ENCODE measurements at regions not wholly inside any gene's neighbourhood (a gene's known extent, or its start where the extent isn't known, plus 50 kb on each side); places are given as distances from the start of the nearest gene placed in this dataset.

GRCh38 chr2:59887366-59887765 is 666.1 kb downstream of the BCL11A start:
- TF ChIP-seq CTCF (IDR thresholded peaks at IDR 0.05; ENCODE audit: low read length) (no peak), EZH2 (IDR thresholded peaks at IDR 0.05; ENCODE audit: borderline replicate concordance, low read length) (no peak)

Data from OCI-LY1 (cell line).